Spleen (tissue), 11 donors: ENCODE measurements at regions not wholly inside any gene's neighbourhood (a gene's known extent, or its start where the extent isn't known, plus 50 kb on each side); places are given as distances from the start of the nearest gene placed in this dataset.

Source experiments
- DNase-seq: peaks from one replicate; pipeline ENCODE4 v3.0.0-alpha.2; 2020
- H3K27ac ChIP-seq, 8 donors: fragments of 200-600 bp; sonication (generic) in 7 of 8; 1 replicate in 4 of 8; 2 replicates in 4 of 8; pipeline versions ENCODE4 v1.5.0 to v1.8.0; 2016 to 2021; ENCODE audit warnings: inconsistent platforms in 4 of 8, mild to moderate bottlenecking in 4 of 8, moderate library complexity in 1 of 8
- H3K27me3 ChIP-seq, 7 donors: fragments of 200-600 bp; sonication (generic) in 6 of 7; replicated peaks in 1 of 7; 1 replicate in 4 of 7; 2 replicates in 3 of 7; pipeline versions ENCODE4 v1.5.0 to v1.8.0; 2016 to 2021; ENCODE audit warnings: inconsistent platforms in 3 of 7, mild to moderate bottlenecking in 1 of 7
- H3K36me3 ChIP-seq, 6 donors: fragments of 200-600 bp; sonication (generic) in 5 of 6; 1 replicate in 4 of 6; 2 replicates in 2 of 6; pipeline versions ENCODE4 v1.5.0 to v1.8.0; 2016 to 2021; ENCODE audit warnings: inconsistent platforms in 2 of 6
- H3K4me1 ChIP-seq, 6 donors: fragments of 200-600 bp; sonication (generic) in 5 of 6; 1 replicate in 3 of 6; 2 replicates in 3 of 6; pipeline versions ENCODE4 v1.5.0 to v1.8.0; 2016 to 2021; ENCODE audit warnings: inconsistent platforms in 3 of 6
- H3K4me3 ChIP-seq, 8 donors: fragments of 200-600 bp; sonication (generic) in 7 of 8; 1 replicate in 4 of 8; 2 replicates in 4 of 8; pipeline versions ENCODE4 v1.5.0 to v1.8.0; 2016 to 2021; ENCODE audit warnings: inconsistent platforms in 4 of 8, mild to moderate bottlenecking in 4 of 8, moderate library complexity in 2 of 8
- H3K9me3 ChIP-seq, 8 donors: fragments of 200-600 bp; sonication (generic) in 7 of 8; 1 replicate in 4 of 8; 2 replicates in 4 of 8; pipeline versions ENCODE4 v1.5.0 to v1.8.0; 2016 to 2021; ENCODE audit warnings: inconsistent platforms in 4 of 8
- POLR2A ChIP-seq, 3 donors: fragments of 450-650 bp; IDR thresholded peaks; one replicate each; pipeline ENCODE4 v1.5.1; 2017; ENCODE audit warnings: antibody characterized with exemption in 3 of 3, mild to moderate bottlenecking in 1 of 3
- POLR2AphosphoS5 ChIP-seq, 3 donors: sonication (generic); formaldehyde crosslinking; IDR thresholded peaks; one replicate each; pipeline ENCODE4 v1.5.1; 2017; ENCODE audit warnings: antibody characterized with exemption in 3 of 3
- WGBS, 5 donors: extraction: QIAGEN DNeasy Blood & Tissue Kit in 3 of 5; methylation state at CpG; one replicate each; pipeline versions ENCODE4 v1.1.5 to v1.1.7; 2013 to 2018; 5-methylcytosine and 5-hydroxymethylcytosine counted together
- intact Hi-C: fragments of 100-400 bp; cut with DNase I; formaldehyde crosslinking; loops from one replicate; pipeline ENCODE4 v1.15.0; 2023; ENCODE audit warnings: low total_unique reads
- TF ChIP-seq, protein P1 (sequence below), 11 experiments: fragments of 200-600 bp in 7 of 11; fragments of 450-650 bp in 4 of 11; sonication (generic) in 4 of 11; IDR thresholded peaks in 8 of 11; conservative IDR thresholded peaks in 3 of 11; 1 replicate in 7 of 11; 2 replicates in 4 of 11; pipeline versions ENCODE4 v1.4.0 to v1.8.0; 2016 to 2021; ENCODE audit warnings: antibody characterized with exemption in 11 of 11, inconsistent platforms in 4 of 11, mild to moderate bottlenecking in 1 of 11
- donor health status: healthy with polysubstance abuse.
- donor health status: DM: no; HTN: no; CAD: no; lungs with moderate emphysema.
- donor health status: DM: no; HTN: no; CAD: no.
- donor health status: Bipolar disorder and iron deficiency.
- donor health status: healthy.
- donor health status: DM: no; HTN: no; CAD: no.
- donor health status: DM: yes; HTN: yes; CAD: no.

DNA sequence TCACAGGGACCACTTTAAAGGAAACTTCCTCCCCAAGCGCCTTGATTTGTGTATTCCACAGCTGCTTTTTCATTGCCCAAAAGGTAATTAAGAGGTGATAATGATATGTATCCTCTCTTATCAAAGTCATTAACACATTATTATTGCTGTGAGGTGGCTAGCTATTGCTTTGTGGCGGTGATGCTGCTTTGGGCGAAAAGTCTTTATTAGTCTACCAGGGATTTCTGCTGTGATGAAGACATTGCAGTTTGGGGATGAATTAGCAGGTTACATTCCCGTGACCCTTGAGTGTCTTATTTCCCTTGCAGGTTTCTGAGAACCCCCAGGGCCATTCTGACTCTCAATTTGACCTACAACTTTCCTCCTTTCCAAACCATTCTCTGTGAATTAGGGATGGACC, 143.4 kb upstream of the SOX4 start:
- intact Hi-C loops = no loop called here
- DNase-seq = no peak
- Histone ChIP-seq H3K36me3 (no peaks in the 10 kb centered on the region), H3K27ac (no peak overlapping the region), H3K27me3 (no peaks in the 10 kb centered on the region), H3K4me3 (no peak overlapping the region), H3K9me3 (no peaks in the 10 kb centered on the region), H3K4me1 (no peaks in the 10 kb centered on the region)
- TF ChIP-seq, protein P1, sequence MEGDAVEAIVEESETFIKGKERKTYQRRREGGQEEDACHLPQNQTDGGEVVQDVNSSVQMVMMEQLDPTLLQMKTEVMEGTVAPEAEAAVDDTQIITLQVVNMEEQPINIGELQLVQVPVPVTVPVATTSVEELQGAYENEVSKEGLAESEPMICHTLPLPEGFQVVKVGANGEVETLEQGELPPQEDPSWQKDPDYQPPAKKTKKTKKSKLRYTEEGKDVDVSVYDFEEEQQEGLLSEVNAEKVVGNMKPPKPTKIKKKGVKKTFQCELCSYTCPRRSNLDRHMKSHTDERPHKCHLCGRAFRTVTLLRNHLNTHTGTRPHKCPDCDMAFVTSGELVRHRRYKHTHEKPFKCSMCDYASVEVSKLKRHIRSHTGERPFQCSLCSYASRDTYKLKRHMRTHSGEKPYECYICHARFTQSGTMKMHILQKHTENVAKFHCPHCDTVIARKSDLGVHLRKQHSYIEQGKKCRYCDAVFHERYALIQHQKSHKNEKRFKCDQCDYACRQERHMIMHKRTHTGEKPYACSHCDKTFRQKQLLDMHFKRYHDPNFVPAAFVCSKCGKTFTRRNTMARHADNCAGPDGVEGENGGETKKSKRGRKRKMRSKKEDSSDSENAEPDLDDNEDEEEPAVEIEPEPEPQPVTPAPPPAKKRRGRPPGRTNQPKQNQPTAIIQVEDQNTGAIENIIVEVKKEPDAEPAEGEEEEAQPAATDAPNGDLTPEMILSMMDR (IDR thresholded peaks at IDR 0.05 in 8 of 11, conservative IDR thresholded peaks at IDR 0.05 in 3 of 11) = no peak
- TF ChIP-seq POLR2A (IDR thresholded peaks at IDR 0.05) (no peak), POLR2AphosphoS5 (IDR thresholded peaks at IDR 0.05) (no peak)
- 90 to 93% (median 92%) methylated on average over 4 of the region's 4 CpGs for WGBS, 5 donors

DNA sequence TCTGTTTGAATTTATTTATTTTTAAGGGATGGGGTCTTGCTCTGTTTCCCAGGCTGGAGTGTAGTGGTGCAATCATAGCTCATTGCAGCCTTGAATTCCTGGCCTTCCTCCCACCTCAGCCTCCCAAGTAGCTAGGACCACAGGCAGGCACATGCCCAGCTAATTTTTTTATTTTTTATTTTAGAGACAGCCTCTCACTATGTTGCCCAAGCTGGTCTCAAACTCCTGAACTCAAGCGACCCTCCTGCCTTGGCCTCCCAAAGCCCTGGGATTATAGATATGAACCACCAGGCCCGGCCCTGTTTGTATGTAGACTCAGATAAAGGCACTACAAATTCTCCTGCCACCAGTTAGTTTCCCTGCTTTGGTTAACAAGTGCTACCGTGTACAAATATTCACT, 142.9 kb upstream of the SOX4 start:
- Histone ChIP-seq H3K36me3 (no peaks in the 10 kb centered on the region), H3K9me3 (no peaks in the 10 kb centered on the region), H3K4me1 (no peaks in the 10 kb centered on the region), H3K27ac (no peak overlapping the region), H3K27me3 (no peaks in the 10 kb centered on the region), H3K4me3 (no peak overlapping the region)
- intact Hi-C loops = no loop called here
- DNase-seq = no peak
- no peak for TF ChIP-seq POLR2AphosphoS5 (IDR thresholded peaks at IDR 0.05)
- TF ChIP-seq POLR2A (IDR thresholded peaks at IDR 0.05) = no peak
- TF ChIP-seq, protein P1 (IDR thresholded peaks at IDR 0.05 in 8 of 11, conservative IDR thresholded peaks at IDR 0.05 in 3 of 11) = no peak
- WGBS, 5 donors = 84 to 89% (median 85%) methylated on average over 3 of the region's 3 CpGs

DNA sequence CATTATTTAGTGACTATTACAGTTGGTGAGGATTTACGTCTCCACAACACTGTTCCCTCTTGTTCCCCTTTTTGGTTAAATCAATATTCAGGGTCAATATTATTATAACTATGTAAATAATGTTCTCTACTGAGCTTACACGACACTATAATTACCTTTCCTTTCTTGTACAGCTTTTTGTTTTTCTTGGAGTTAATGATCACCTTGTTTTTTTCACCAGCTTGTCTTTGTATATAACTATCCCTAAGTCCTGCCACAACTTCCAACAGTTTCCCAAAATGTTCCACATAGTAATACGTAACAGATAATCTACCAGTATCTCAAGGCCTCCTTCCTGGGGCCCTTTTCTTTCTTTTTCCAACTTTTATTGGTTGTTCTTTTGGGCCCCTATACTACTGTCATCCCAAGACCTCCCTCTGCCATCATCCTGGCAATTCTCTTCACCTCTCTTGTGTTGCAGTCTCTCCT, 142.0 kb upstream of the SOX4 start:
- Histone ChIP-seq H3K27ac (no peak overlapping the region), H3K4me1 (no peaks in the 10 kb centered on the region), H3K27me3 (no peaks in the 10 kb centered on the region), H3K9me3 (no peaks in the 10 kb centered on the region), H3K4me3 (no peak overlapping the region), H3K36me3 (no peaks in the 10 kb centered on the region)
- TF ChIP-seq, protein P1 (IDR thresholded peaks at IDR 0.05 in 8 of 11, conservative IDR thresholded peaks at IDR 0.05 in 3 of 11) = no peak
- TF ChIP-seq POLR2AphosphoS5 (IDR thresholded peaks at IDR 0.05) (no peak), POLR2A (IDR thresholded peaks at IDR 0.05) (no peak)
- DNase-seq = no peak
- 52 to 86% (median 70%) methylated on average over 3 of the region's 3 CpGs for WGBS, 5 donors
- intact Hi-C loops = no loop called here

DNA sequence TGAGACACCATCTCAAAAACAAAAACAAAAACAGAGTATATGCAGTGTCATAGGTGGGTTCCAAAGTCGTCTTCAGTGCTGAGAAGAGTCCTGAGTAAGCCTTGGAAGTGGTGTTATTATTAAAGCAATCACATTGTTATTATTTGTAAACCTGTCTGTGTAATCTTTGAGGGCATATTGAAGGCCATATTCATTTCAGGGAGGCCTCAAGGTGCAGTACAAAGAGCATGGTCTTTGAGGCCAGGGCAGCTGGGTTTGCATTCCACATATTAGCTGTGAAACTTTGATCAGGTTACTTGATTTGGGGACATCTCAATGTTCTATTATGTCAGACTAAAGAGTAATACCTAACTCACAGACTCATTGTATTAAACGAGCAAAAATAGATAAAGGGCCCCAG, 139.3 kb upstream of the SOX4 start:
- Histone ChIP-seq H3K27me3 (no peaks in the 10 kb centered on the region), H3K36me3 (no peaks in the 10 kb centered on the region), H3K9me3 (no peaks in the 10 kb centered on the region), H3K27ac (no peak overlapping the region), H3K4me1 (no peaks in the 10 kb centered on the region), H3K4me3 (no peak overlapping the region)
- TF ChIP-seq POLR2AphosphoS5 (IDR thresholded peaks at IDR 0.05) = no peak
- TF ChIP-seq, protein P1 (IDR thresholded peaks at IDR 0.05 in 8 of 11, conservative IDR thresholded peaks at IDR 0.05 in 3 of 11) = no peak
- TF ChIP-seq POLR2A (IDR thresholded peaks at IDR 0.05) = no peak
- DNase-seq = no peak
- WGBS, 5 donors = 63 to 83% (median 77%) methylated on average over 2 of the region's 2 CpGs
- intact Hi-C loops = no loop called here
